ENCODE measurements at regions not wholly inside any gene's neighbourhood (a gene's known extent, or its start where the extent isn't known, plus 50 kb on each side); places are given as distances from the start of the nearest gene placed in this dataset.

- H4K91ac ChIP-seq (ENCODE audit: insufficient read length, low read depth, low read length): no peak overlapping the region
- no peak for DNase-seq
- no peaks in the 10 kb centered on the region for H3K4me1 ChIP-seq (ENCODE audit: insufficient read depth, low read length)
- no peak overlapping the region for H3K4me2 ChIP-seq (ENCODE audit: insufficient read depth, insufficient read length, low read length)
- H2BK20ac ChIP-seq (ENCODE audit: low read depth, low read length, poor library complexity, severe bottlenecking): no peak overlapping the region
- peaks cover 3% of the 10 kb centered on the region for H3K79me1 ChIP-seq (ENCODE audit: insufficient read depth, low read depth, low read length, poor library complexity, severe bottlenecking)
- H2BK15ac ChIP-seq (ENCODE audit: low read depth, low read length): no peak overlapping the region
- H3K18ac ChIP-seq (ENCODE audit: insufficient read length, low read depth, low read length): no peak overlapping the region
- H4K5ac ChIP-seq (ENCODE audit: insufficient read length, low read depth, low read length): no peak overlapping the region
- H3T11ph ChIP-seq (ENCODE audit: low read length): no peak overlapping the region
- H2AFZ ChIP-seq (ENCODE audit: low read length): no peak overlapping the region
- H3K14ac ChIP-seq (ENCODE audit: insufficient read depth, low read length): no peak overlapping the region
- H3K4me1 Mint-ChIP-seq: peaks cover 21 to 26% of the 10 kb centered on the region in 2 experiments
- H3K79me2 ChIP-seq (ENCODE audit: insufficient read depth, low read length): no peaks in the 10 kb centered on the region; the same call in 1 of the 2 replicates
- no peak overlapping the region for H3K4me3 Mint-ChIP-seq
- H3K4ac ChIP-seq (ENCODE audit: low read depth, low read length): no peak overlapping the region
- no peak overlapping the region for H2BK120ac ChIP-seq (ENCODE audit: low read depth, low read length, poor library complexity, severe bottlenecking)
- H3K9me3 ChIP-seq (ENCODE audit: control insufficient read depth, low read depth, low read length): no peaks in the 10 kb centered on the region
- no peaks in the 10 kb centered on the region for H3K27me3 ChIP-seq (ENCODE audit: insufficient read depth, low read length)
- H3K9me3 Mint-ChIP-seq: no peaks in the 10 kb centered on the region
- no peak for TF ChIP-seq CTCF (conservative IDR thresholded peaks at IDR 0.05)
- no peak overlapping the region for H3K27ac Mint-ChIP-seq
- H3K27ac ChIP-seq (ENCODE audit: insufficient read length, low read depth, low read length): no peak overlapping the region
- no CpG with 5 or more reads among the region's 3 CpGs for WGBS (ENCODE audit: extremely low coverage, insufficient read length, low lambda C conversion rate)
- H4K8ac ChIP-seq (replicated peaks; ENCODE audit: insufficient read length, low read depth, low read length): no peak overlapping the region
- H2BK5ac ChIP-seq (ENCODE audit: insufficient read length, low read length): no peak overlapping the region
- H3K56ac ChIP-seq (ENCODE audit: insufficient read length, low read depth, low read length): no peak overlapping the region
- H2BK12ac ChIP-seq (ENCODE audit: insufficient read length, low read depth, low read length): no peak overlapping the region
- H4K20me1 ChIP-seq (ENCODE audit: control insufficient read depth, insufficient read depth, insufficient read length): no peaks in the 10 kb centered on the region
- peaks cover 0 to 5% (median 2%) of the 10 kb centered on the region in 3 experiments; a peak in 1 of 7 replicates for H3K36me3 Mint-ChIP-seq (ENCODE audit: insufficient read depth in 1 of 3, low read depth in 3 of 3)
- H3K9ac ChIP-seq (ENCODE audit: extremely low read depth, insufficient read length, low read length): no peak overlapping the region
- H3K27me3 Mint-ChIP-seq (ENCODE audit: low read depth): no peaks in the 10 kb centered on the region
- H3K23me2 ChIP-seq (ENCODE audit: insufficient read length, low read depth, low read length, poor library complexity, severe bottlenecking): no peaks in the 10 kb centered on the region
- H3K23ac ChIP-seq (ENCODE audit: insufficient read length, low read depth, low read length): no peak overlapping the region
- no peak overlapping the region for H2AK5ac ChIP-seq (ENCODE audit: insufficient read length, low read length)
Measured at GRCh38 chr2:134169788-134170187, 84.1 kb upstream of the MGAT5 start.
